NCI-H146 (cell line): ENCODE measurements at regions not wholly inside any gene's neighbourhood (a gene's known extent, or its start where the extent isn't known, plus 50 kb on each side); places are given as distances from the start of the nearest gene placed in this dataset.
"Not testable (repeated sequence)": the region's sequence is repeated elsewhere in the genome, so short reads cannot be mapped to it uniquely, and the experiment has no call there.

Source experiments
- DNase-seq: peaks from one replicate; lab custom pipeline; 2025; lab: John Stamatoyannopoulos, UW

DNA sequence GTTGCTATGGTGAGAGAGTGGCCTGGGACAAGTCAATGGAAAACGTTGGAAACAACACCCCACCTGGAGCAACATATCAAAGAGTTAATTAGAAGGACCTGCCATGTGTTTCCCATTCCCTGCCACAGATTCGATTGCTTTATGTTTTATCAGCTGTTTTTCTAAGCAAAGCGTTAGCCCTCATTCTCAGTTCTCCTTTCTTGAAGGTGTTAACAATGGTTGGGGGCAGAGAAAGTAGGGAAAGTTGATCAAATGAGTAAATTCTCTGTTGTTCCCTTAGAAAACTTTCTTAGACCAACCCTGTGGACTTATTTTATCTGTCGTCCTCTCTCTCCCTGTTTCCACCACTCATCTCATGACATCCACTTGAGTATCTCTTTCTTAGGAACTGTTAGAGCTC, 102.5 kb downstream of the ADAMTS15 start:
- DNase-seq, result no peak

DNA sequence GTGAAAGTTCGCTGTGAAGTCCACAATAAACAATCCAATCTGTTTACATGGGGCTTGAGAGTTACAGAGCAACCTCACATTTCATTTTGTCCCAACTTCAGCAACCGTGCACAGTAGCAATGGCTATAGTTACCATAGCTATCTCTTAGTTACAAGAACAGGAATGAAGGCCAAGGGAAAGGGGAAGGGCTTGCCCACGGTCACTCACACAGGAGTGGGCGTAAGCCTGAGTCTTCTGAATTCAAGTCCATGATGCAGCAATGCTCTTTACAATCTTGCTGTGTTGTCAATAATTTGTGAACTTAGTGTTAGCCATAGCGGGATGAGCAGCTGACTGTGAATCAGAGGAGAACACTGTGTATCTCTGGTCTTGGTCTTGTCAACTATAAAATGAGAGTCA, 102.9 kb downstream of the ADAMTS15 start:
- no peak for DNase-seq

DNA sequence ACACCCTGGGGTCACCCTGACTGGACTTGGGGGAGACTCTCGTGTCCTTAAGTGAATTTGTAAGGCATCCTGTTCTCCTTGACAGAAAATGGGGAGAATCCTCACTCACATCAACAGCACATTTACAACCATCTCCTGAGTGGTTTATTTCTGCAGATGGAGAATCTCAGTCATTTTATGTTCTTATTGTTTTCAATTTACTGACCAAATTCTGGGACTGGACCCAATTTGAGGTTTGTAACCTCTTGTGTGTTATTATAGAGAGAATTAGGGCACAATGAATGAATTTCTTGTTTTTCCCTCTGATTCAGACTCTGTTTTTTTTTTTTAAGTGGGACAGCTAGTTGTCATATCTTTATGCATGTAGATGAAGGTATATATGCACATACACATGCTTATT, 104.9 kb downstream of the ADAMTS15 start:
- no peak for DNase-seq

DNA sequence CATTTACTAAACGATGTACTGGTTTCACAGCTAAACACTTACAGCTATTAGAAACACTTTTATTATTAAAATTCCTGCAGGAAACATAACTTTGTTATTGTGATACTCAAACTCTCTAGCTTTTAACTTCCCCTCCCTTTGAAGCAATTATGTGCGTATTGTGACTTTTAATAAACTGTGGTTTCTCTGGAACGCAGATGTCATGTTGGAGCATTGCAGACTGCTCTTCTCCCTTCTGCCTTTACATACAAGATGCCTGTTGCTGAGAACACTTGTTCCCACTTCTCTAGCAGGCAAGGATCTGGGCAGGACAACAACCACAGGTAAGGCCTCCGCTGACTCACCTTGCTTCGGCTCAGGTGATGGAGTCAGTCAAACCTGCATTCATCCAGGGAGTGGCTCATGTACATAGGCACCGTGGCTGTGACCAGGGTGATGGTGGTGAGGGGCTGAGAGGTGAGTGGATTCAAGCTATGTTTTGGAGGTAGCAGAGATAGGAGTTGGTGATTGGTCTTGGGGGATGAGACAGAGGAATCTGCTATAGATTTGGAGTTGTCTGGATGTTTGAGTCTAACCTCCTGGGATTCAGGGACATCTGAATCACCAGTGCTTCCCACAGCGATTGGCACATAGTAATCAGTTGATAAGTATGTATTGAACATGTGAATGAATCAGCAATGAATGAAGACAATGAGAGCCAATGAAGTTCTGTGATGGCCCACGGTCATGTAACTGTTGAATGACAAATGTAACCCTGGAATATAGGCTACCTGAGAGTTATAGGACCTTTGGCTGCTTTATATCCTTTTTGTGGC, 106.0 kb downstream of the ADAMTS15 start:
- DNase-seq, result no peak

DNA sequence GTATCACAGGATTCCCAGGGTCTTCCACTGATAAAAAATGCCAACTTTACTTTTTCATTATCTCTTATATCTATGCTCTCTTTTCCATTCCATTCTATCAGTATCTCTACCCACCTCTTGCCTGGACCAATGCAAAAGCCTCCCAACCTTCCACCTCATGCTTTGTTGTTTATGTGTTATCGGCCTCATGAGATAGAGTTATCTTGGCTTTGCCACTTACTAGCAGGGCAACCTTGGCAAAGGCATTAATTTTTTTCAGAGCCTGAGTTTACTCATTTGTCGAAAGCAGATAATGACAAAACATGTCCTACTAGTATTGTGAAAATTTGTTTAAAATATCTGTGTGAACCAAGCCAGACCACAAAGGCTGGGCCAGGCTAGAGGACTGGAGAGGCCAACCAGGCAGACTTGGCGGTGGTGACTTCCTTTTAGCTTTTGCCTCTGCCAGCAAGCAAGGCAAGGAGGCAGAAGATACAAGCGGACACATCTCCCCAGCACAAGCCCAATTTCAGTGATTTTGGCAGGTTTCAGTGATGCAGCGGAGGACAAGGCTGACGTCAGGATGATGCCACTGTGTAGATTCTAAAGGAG, 106.9 kb downstream of the ADAMTS15 start:
- DNase-seq, result no peak

DNA sequence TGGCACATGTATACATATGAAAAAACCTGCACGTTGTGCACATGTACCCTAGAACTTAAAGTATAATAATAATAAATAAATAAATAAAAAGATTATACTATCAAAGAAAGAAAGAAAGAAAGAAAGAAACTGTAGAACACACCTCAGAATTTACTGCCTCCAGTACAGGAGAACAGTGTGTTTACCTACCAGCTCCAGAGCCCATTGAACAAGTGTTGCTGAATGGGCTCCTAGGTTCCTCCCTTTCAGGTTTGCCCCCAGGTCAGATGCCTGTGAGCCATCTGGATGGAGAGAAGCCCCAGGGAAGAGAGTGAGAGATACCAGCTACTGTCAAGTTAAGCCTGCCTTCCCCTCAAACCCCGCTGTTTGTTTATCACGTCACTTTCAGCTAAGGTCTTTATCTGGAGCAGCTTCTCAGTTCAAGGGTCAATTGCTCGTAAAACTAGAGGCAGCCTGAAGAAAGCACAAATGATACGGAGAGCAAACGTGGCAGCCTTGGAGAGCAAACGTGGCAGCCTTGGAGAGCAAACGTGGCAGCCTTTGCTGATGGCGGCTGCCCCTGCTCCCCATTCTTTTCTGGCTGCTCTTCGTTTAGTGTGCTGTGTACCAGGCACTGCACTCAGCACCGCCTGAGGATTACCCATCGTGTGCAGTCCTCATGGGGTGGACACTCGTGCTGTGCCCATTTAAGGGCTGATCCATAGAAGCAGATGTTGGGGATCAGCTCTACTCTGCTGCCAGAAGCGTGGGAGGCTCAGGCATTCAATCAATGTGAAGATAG, 111.7 kb downstream of the ADAMTS15 start:
- DNase-seq, result no peak

DNA sequence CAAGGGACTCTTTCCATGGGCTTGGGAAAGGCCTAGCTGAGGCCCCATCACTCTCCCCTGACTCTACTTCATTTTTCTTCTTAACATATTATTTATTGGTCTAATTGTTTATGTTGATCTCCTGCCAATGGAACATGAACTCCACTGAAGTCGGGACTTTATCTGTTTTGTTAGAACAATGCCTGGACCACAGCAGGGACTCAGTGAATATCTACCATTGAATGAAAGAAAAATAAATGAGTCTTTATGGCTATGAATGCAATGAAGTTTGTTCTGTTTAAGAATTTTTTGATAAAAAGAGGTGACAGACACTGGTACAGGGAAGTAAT, 112.3 kb downstream of the ADAMTS15 start:
- DNase-seq, result no peak

DNA sequence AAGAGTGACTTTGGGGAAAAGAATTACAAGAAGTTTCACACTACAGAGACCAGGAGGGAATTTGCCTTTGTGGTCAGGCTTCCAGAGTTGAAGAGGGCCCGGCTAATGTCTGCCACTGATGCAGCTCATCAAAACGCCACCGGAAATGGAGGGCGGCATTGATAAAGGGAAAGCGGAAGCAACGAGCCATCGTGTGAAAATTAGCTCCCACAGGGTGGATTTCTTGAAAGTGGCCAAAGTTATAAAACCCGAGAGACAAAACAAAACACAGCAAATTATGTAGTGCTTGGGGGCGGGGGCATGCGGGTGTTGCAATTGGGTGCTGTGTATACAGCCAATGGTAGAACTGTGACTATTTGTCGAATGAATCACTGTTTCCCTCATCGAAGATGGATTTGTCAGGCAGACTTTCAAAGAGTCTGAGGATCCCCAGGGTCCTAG, 113.0 kb downstream of the ADAMTS15 start:
- DNase-seq, result no peak

DNA sequence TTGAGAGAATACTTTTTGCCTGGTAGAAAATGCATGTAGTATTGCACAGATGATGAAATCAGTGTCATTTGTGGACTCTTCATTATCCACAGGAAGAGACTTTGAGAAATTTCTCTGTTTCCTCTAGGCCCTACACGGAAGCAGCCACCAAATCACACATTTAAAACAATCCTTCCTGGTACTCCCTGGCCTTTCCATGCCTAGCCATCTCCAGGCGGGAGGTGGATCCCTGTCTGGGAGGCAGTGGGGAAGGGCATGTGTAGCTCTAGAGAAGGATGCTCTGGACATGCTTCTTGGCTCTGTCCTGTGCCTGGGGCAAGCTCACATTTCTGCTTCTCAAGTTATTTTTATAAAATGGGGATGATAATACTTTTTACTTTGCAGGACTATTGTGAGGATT, 114.1 kb downstream of the ADAMTS15 start:
- DNase-seq, result no peak

DNA sequence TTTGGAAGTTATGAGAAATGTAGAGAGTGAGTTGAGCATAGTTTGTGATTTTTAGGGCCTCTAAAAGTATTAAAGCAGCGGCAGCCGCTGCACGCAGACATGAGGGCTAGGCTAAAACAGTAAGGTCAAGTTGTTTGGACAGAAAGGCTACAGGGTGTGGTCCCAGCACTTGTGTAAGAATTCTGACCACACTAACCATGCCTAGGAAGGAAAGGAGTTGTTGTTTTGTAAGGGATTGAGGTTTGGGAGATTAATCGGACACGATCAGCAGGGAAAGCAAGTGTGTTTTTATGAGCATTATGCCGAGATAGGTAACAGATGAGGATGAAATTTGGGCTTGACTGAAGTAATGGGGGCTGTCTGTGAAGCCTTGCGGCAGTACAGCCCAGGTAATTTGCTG, 117.9 kb downstream of the ADAMTS15 start:
- DNase-seq, result not testable (repeated sequence)

DNA sequence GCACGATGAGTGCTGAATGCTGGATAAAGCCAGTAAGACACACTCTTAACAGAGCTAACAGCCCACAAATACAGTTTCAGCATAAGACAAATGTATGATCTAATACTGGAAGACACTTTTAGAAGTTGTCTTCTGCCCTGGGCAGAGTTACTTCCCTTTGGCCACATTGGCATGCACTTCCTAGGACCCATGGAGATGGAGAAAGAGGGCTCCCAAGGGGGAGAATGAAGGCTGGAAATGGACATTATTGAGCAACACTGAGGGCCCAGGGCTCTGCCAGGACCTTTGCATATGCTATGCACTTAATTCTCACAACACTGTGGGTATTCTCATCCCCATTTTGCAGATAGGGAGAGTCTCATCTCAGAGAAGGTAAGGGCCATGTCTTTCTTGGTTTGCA, 123.1 kb downstream of the ADAMTS15 start:
- no peak for DNase-seq

DNA sequence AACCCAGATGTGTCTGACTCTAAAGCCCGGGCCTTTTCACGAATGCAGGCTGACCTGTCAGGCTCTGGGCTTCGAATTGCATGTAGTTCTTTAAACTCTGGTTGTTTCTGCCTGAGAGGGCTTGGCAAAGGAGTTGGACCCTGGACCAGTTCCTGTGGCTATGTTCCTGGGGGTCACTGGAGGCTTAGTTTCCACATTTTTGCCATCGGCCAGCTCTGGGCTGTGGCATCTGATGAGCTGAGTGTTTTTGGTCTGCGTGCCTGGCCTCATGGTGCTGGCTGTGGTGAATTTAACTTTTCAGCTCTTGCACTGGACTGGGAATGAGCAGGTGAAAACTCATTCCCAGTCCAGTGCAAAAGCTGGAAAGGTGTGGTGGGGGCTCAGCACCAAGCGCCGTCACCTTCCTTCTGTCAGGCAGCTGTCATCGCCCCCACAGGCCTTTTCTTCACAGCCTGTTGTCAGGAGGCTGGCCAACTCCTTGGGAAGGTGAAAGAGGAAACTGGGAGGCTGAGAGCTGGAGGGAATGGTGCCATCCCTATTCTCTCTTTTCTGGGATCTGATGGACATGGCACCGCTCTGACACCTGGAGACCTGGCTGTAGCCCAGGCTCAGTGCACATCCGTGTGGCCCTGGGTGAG, 123.6 kb downstream of the ADAMTS15 start:
- no peak for DNase-seq

DNA sequence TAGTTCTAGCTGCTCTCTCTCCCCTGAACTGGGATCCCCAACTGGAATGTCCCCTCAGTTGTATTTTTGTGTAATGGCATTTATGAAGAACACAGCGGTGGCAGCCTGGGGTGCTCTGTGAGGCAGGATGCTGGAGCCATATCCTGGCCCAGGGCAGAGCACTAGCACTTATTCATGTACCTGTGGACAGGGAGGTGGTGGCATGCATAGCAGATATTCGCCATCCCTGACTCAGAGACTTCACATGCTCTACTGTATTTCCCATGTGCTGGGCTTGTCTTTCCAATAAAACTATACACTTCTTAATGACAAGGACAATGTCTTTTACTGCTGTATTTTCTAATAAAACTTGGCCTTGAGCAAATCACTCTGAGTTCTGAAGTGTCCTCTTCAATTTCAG, 125.3 kb downstream of the ADAMTS15 start:
- DNase-seq, result no peak

DNA sequence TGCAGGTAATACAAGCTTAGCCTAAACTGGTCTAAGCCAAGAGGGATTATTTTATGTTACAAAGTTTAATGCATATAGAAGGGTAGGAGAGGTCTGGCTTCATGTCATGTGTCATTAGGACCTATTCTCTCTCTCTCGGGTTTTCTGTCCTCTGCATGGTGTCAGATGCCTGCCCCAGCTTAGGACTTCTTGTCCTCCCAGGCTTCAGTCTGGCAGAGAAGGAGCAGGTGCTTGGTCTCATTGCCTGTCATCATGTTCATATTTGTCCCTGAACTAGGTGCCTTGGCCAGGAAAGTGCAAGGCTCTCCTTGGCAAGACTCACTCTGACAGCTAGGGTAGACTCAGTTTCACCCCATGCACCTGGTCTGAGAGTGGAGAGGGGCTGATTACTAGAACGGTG, 126.3 kb downstream of the ADAMTS15 start:
- DNase-seq, result no peak

DNA sequence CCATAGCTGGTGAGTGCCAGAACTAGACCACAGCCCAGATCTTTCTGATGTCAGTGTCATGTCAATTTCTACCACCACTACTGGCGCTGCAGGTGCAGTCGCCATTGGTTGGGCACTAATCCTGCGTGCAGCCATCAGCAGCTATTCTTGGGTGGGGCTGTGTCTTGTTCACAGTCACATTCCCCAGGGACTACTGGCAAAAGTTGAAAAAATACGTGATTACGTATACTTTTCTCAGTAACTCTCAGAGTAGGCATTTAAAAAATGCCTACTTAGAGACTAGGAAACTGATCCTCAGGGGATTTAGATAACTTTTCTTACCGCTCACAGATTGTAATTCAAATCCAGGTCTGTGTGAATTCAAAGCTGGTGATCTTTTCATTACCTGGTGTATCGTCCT, 127.7 kb downstream of the ADAMTS15 start:
- no peak for DNase-seq

DNA sequence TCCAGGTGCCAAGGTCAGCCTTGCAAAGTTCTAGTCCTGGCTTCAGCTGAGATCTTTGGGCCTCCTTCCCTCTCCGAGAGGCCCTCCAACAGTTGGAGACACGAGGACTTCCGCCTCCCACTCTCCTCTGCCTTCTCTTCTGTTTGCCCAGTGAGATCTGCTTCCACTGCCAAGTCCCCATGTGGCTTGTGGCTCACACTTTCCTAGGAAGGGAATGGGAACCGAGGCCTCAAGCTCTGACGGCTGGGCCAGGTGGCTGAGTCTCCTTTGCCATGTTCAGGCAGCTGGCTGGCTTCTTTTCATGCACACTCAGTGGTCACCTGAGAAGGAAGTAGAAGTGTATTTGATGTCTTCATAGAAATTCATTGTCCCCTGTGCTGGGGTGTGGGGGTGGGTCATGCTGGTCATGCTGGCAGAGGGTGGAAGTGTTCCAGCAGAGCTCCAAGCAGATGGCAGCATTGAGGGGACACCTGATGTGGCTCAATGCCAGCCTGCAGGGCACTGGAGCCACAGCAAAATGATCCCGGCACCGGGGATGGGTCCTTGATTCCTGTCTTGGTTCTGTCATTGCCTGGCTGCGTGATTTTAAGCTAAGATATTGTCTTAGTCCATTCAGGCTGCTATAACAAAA, 130.4 kb downstream of the ADAMTS15 start:
- no peak for DNase-seq

DNA sequence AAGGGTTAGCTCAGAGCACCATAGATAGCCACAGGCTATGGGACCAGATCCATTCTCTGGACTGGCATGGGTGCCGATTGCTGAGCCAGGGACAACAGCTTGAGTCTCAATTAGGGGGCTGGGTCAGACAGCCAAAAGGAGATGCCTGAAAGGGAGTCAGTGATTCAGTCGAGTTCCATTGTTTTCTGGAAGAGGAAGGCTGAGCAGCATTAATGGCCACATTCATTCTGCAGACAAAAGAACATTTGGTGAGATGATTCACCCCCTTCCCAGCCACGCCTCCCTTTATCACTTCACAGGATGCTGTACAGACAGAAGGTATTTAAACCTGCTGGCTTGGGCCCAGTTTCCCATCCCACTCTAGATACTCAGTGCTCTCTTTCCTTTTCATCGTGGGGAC, 131.9 kb downstream of the ADAMTS15 start:
- DNase-seq, result no peak

DNA sequence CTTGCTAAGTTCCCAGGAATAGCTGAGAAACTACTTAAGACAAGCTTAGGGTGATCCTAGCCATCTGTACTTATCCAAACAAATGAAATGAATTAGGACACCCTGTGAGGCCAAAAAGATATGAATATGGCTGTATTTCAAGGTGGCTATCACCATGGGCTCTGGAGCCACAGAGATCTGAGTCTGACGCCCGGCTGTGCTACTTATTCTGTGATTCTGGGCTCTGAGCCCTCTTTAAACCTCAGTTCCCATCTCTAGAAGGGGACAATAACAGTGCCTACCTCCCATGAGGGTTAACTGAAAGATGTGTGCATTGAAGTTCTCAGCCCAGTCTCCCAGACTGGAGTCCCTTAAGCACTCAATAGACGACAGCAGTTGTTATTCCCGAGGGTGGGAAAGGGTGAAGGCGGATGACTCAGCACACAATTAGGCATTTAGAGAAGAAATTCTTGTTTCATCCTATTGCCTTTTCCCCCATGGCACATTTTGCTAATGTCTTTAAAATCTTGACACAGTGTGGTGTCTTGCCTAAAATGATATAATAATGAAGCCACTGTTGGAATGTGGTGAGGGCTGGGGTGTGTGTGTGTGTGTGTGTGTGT, 132.5 kb downstream of the ADAMTS15 start:
- no peak for DNase-seq

DNA sequence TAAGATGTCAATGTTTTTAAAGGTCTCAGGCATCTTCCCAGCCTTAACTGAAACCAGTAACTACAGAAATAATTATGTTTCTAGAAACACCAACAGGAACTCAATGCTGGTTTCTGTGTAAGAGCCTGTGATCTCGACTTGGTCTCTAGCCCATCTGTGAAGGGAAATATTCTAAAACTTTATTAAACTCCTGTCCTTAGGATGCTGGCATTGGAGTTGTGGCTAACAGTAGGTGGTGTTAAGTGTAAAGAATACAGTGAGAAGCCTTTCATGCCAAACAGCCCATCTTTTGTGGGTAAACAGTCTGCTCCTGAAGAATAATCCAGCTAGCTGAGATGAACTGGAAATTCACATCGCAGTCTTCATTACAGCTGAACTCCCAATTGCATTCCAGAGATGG, 133.2 kb downstream of the ADAMTS15 start:
- no peak for DNase-seq

DNA sequence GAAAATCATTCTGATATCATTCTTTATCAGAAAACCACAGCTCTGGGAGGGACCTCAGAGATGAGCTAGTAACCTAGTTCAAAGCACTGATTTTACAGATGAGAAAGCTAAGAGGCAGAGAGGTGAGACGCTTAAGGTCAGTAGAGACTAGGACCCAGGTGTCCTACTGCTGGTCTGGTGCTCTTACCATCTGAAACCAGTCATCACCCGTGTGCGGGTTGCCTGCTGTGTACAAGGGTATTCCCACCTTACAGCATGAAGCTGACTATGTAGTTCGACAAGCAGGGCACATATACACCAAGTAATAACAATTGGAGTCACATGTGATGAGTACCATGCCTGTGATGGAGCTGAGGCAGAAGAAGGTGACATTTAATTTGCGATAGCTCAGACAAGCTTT, 133.7 kb downstream of the ADAMTS15 start:
- DNase-seq, result no peak

DNA sequence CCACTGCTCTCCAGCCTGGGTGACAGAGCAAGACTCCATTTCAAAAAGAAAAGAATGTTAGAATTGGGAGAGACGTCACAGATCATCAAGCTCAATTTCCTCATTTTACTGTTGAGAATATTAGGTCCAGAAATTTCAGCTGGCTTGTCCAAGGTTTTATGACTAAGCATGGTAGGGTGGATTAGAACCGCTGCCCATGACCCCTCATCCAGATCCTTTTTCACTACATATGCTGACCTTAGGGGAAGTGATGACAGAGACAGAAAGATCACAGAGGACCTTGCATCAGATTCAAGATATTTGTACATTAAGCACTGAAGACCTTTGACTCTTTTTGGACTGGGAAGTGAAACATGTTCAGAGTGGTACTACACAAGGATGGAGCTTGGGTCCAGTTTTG, 134.5 kb downstream of the ADAMTS15 start:
- no peak for DNase-seq

DNA sequence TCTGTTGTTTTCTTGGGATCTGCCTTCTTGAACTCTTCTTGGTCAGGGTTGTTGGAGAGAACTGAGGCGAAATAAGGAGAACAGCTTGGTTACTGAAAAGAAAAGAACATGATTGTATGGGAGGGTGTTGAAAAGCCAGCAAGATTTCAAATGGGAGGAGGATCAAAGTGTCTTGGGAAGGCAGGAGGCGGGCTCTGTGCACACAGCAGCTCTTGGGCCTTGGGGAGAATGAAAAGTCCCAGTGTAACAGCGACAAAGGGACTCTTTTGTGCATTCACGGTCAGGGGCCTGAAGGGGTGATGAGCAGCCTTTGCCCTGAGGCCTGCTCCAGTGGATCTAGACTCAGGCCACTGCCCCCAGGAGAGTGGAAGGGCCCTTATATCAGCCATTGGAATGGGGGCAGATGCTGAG, 135.4 kb downstream of the ADAMTS15 start:
- DNase-seq, result no peak
